ENCODE measurements at regions not wholly inside any gene's neighbourhood (a gene's known extent, or its start where the extent isn't known, plus 50 kb on each side); places are given as distances from the start of the nearest gene placed in this dataset.
"Not testable (repeated sequence)": the region's sequence is repeated elsewhere in the genome, so short reads cannot be mapped to it uniquely, and the experiment has no call there.

DNA sequence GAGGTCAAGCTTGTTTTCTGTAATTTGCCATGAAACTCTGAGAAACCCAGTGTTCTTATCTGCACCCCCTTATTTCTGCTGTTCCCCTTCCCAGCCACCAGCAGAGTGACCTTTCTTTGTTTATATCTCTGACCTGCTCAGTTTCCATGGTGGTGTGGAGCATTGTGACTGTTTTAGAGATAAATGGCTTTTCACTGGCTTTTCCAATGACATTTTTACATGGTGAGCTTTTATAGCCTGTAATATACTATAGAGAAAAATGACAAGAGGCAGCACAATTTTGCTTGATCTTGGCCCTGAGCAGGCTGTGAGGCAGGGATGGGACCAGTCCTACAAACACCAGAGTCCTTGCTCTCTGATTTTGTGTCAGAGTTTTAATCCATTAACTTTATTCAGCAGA is 233.9 kb downstream of the FAT3 start:
- H3K4me3 Mint-ChIP-seq (ENCODE audit: low read depth) = peak overlapping the region; percentile 43
- DNase-seq (ENCODE audit: low spot score, unreplicated experiment) = no peak

DNA sequence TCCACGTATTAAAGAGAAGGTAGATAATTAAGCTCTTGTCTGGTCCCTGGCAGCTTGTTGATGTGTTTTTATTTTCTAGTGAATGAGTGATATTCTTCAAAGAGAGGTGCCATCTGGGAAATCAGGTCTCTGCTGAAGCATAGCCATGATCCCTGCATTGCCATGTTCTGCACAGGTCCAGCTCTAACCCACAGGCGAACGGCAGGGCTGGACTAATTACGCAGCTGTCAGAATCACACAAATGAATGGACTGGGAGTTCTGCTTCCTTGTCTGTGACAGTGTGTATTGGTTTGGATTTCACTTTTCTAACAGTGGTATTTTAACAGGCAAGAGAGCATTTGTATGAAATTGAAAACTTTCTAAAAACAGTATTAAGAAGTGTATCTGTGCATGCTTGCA is 235.6 kb downstream of the FAT3 start:
- H3K9me3 Mint-ChIP-seq (ENCODE audit: low read depth) = no peaks in the 10 kb centered on the region
- TF ChIP-seq CTCF (IDR thresholded peaks at IDR 0.05; ENCODE audit: unreplicated experiment) = no peak
- H3K27me3 Mint-ChIP-seq = no peaks in the 10 kb centered on the region

More for the DNA sequence above, 233.9 kb downstream of the FAT3 start:
- H3K27me3 Mint-ChIP-seq = no peaks in the 10 kb centered on the region
- TF ChIP-seq CTCF (IDR thresholded peaks at IDR 0.05; ENCODE audit: unreplicated experiment) = no peak
- H3K4me1 Mint-ChIP-seq (ENCODE audit: low read depth) = peaks cover 28% of the 10 kb centered on the region
- H3K36me3 Mint-ChIP-seq (ENCODE audit: insufficient read depth) = no peaks in the 10 kb centered on the region
- no peaks in the 10 kb centered on the region for H3K9me3 Mint-ChIP-seq (ENCODE audit: low read depth)
- peak overlapping the region; percentile 77 for H3K27ac Mint-ChIP-seq

DNA sequence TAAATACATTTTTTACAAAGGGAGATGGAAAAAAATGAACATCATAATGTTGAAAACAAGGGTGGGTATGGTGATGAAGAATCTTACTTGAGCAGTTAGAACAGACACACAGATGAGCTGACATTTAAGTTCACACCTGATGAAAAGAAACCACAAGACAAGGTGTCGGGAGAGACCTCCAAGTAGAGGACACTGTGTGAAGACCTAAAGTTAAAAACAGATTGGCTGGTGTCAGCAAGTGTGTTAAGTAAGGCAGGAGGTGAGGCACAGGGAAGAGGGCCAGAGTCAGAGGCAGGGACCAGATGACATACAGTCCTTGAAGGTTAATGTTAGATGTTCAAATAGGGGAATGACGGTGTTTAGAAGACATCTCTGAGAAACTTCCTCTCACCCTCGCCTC is 236.8 kb downstream of the FAT3 start:
- no peak for DNase-seq (ENCODE audit: low spot score, unreplicated experiment)
- Mint-ChIP-seq H3K4me3 (ENCODE audit: low read depth) (no peak overlapping the region), H3K27ac (no peak overlapping the region), H3K9me3 (ENCODE audit: low read depth) (no peaks in the 10 kb centered on the region), H3K4me1 (ENCODE audit: low read depth) (peaks cover 32% of the 10 kb centered on the region), H3K36me3 (ENCODE audit: insufficient read depth) (no peaks in the 10 kb centered on the region), H3K27me3 (no peaks in the 10 kb centered on the region)
- no peak for TF ChIP-seq CTCF (IDR thresholded peaks at IDR 0.05; ENCODE audit: unreplicated experiment)

More for the DNA sequence above, 235.6 kb downstream of the FAT3 start:
- H3K36me3 Mint-ChIP-seq (ENCODE audit: insufficient read depth) = no peaks in the 10 kb centered on the region
- H3K27ac Mint-ChIP-seq = no peak overlapping the region
- no peak for DNase-seq (ENCODE audit: low spot score, unreplicated experiment)
- peaks cover 35% of the 10 kb centered on the region for H3K4me1 Mint-ChIP-seq (ENCODE audit: low read depth)
- H3K4me3 Mint-ChIP-seq (ENCODE audit: low read depth) = no peak overlapping the region

DNA sequence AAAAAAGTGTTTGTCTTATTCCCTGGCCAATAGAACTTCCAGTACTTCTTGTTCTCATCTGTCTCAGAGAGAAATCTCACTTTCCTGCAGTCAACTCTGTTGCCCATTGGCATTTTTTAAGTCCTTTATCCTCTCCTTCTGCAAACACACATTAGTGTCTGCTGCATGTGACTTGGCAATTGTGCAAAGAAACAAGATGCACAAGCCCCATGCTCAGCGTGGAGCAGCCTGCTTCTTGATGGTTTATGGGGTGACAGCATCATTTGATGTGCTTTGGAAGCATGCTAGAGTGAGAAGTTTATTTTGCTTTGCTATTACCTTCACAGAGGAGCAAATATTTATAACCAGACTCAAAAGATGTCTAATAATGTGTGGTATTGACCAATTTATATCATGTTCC is 238.2 kb downstream of the FAT3 start:
- no peak for DNase-seq (ENCODE audit: low spot score, unreplicated experiment)
- Mint-ChIP-seq H3K27ac (no peak overlapping the region), H3K4me1 (ENCODE audit: low read depth) (peaks cover 31% of the 10 kb centered on the region), H3K36me3 (ENCODE audit: insufficient read depth) (no peaks in the 10 kb centered on the region), H3K4me3 (ENCODE audit: low read depth) (no peak overlapping the region), H3K9me3 (ENCODE audit: low read depth) (no peaks in the 10 kb centered on the region), H3K27me3 (no peaks in the 10 kb centered on the region)
- TF ChIP-seq CTCF (IDR thresholded peaks at IDR 0.05; ENCODE audit: unreplicated experiment) = no peak

- H3K9me3 Mint-ChIP-seq (ENCODE audit: low read depth) = no peaks in the 10 kb centered on the region
- DNase-seq (ENCODE audit: low spot score, unreplicated experiment) = no peak
- H3K4me3 Mint-ChIP-seq (ENCODE audit: low read depth) = no peak overlapping the region
- H3K27ac Mint-ChIP-seq = no peak overlapping the region
- H3K4me1 Mint-ChIP-seq (ENCODE audit: low read depth) = peaks cover 18% of the 10 kb centered on the region
- no peaks in the 10 kb centered on the region for H3K36me3 Mint-ChIP-seq (ENCODE audit: insufficient read depth)
- H3K27me3 Mint-ChIP-seq = no peaks in the 10 kb centered on the region
- no peak for TF ChIP-seq CTCF (IDR thresholded peaks at IDR 0.05; ENCODE audit: unreplicated experiment)
Measured at GRCh38 chr11:92464822-92465221, 240.2 kb downstream of the FAT3 start.

GRCh38 chr11:92465410-92465809 is 240.8 kb downstream of the FAT3 start:
- H3K9me3 Mint-ChIP-seq (ENCODE audit: low read depth); H3K27me3 Mint-ChIP-seq; H3K4me3 Mint-ChIP-seq (ENCODE audit: low read depth); DNase-seq (ENCODE audit: low spot score, unreplicated experiment); H3K36me3 Mint-ChIP-seq (ENCODE audit: insufficient read depth); H3K27ac Mint-ChIP-seq: not testable (repeated sequence)
- H3K4me1 Mint-ChIP-seq (ENCODE audit: low read depth) = peaks cover 15% of the 10 kb centered on the region

Measured in progenitor cell of endocrine pancreas (in vitro differentiated cells).